Panc1 (cell line): ENCODE measurements at regions not wholly inside any gene's neighbourhood (a gene's known extent, or its start where the extent isn't known, plus 50 kb on each side); places are given as distances from the start of the nearest gene placed in this dataset.

Source experiments
- ATAC-seq: fragments of 200-7000 bp; cut with Tn5 transposase; 2 replicates; pipeline ENCODE4 v1.9.1; 2020; ENCODE audit warnings: mild to moderate bottlenecking, moderate library complexity
- BruUV-seq: library from RNA; stranded (reverse); fragments of 400-500 nt; replicated peaks from 2 replicates; lab custom pipeline; 2021; lab: Mats Ljungman, UMichigan
- CTCF ChIA-PET: fragments of 300-600 bp; sonication (Branson Sonifier 250); formaldehyde crosslinking; loops from one replicate; lab custom pipeline; 2022; ENCODE audit warnings: antibody characterized with exemption; lab: Charles Lee
- POLR2A ChIA-PET: fragments of 300-600 bp; sonication (Branson Sonifier 250); formaldehyde crosslinking; loops from one replicate; lab custom pipeline; 2022; ENCODE audit warnings: antibody characterized with exemption; lab: Charles Lee
- DNase-seq: peaks from one replicate; pipeline ENCODE4 v3.0.0-alpha.2; 2010; ENCODE audit warnings: low read depth, low spot score
- H3K27ac ChIP-seq: 2 replicates; pipeline ENCODE4 v1.5.1; 2011; ENCODE audit warnings: mild to moderate bottlenecking, low read length, inconsistent platforms
- H3K27me3 ChIP-seq: fragments of 200-500 bp; sonication (Bioruptor generic); 2 replicates; pipeline ENCODE4 v1.6.0; 2014; ENCODE audit warnings: low read length, inconsistent platforms; ENCODE audit not compliant: control insufficient read depth, insufficient read depth
- H3K36me3 ChIP-seq: fragments of 200-500 bp; sonication (Bioruptor generic); 2 replicates; pipeline ENCODE4 v1.5.1; 2014; ENCODE audit warnings: inconsistent platforms, mild to moderate bottlenecking, low read length, moderate library complexity; ENCODE audit not compliant: control insufficient read depth, insufficient read depth
- H3K4me1 ChIP-seq: 2 replicates; pipeline ENCODE4 v1.5.1; 2011; ENCODE audit warnings: inconsistent platforms, mild to moderate bottlenecking, low read length, moderate library complexity; ENCODE audit not compliant: control insufficient read depth, insufficient read depth
- H3K4me3 ChIP-seq, 2 experiments: 2 replicates each; pipeline ENCODE4 v1.5.1; 2011 to 2012; ENCODE audit warnings: low read depth in 2 of 2, low read length in 2 of 2, mild to moderate bottlenecking in 2 of 2, inconsistent platforms in 1 of 2, moderate library complexity in 1 of 2
- H3K9me3 ChIP-seq: fragments of 200-500 bp; sonication (Bioruptor generic); 2 replicates; pipeline ENCODE4 v1.5.1; 2014; ENCODE audit warnings: low read depth, mild to moderate bottlenecking, inconsistent platforms, low read length, moderate library complexity; ENCODE audit not compliant: control insufficient read depth, insufficient read depth
- CTCF ChIP-seq: fragments of 450-650 bp; IDR thresholded peaks from 2 replicates; pipeline ENCODE4 v1.5.1; 2017; ENCODE audit warnings: mild to moderate bottlenecking
- POLR2AphosphoS5 ChIP-seq: IDR thresholded peaks from 2 replicates; pipeline ENCODE4 v1.6.1; 2012; ENCODE audit warnings: mild to moderate bottlenecking, low read depth, low read length, moderate library complexity
- SIN3A ChIP-seq: IDR thresholded peaks from 2 replicates; pipeline ENCODE4 v1.6.1; 2012; ENCODE audit warnings: low read depth, mild to moderate bottlenecking, low read length, moderate library complexity, borderline replicate concordance; ENCODE audit not compliant: insufficient read depth
- TCF7L2 ChIP-seq: IDR thresholded peaks from 2 replicates; pipeline ENCODE4 v1.6.1; 2011; ENCODE audit warnings: mild to moderate bottlenecking, low read depth, low read length, inconsistent platforms
- in situ Hi-C: cut with HindIII; loops from 2 replicates; pipeline ENCODE4 v1.10.0; 2016; ENCODE audit warnings: low sequenced_read_pairs, low pct_unique_long_range_greater_than_20kb
- intact Hi-C: fragments of 100-400 bp; cut with micrococcal nuclease; formaldehyde crosslinking; loops from one replicate; pipeline ENCODE4 v1.10.0; 2022; ENCODE audit not compliant: unreplicated experiment
- TF ChIP-seq, protein P1 (sequence below), 2 experiments: IDR thresholded peaks; 2 replicates each; pipeline ENCODE4 v1.6.1; 2011 to 2012; ENCODE audit warnings: low read depth in 2 of 2, control low read depth in 1 of 2, low read length in 1 of 2, mild to moderate bottlenecking in 1 of 2, moderate library complexity in 1 of 2; ENCODE audit not compliant: insufficient read depth in 1 of 2

- in situ Hi-C loops: no loop called here
- Histone ChIP-seq H3K36me3 (no peaks in the 10 kb centered on the region), H3K4me3 (no peak overlapping the region), H3K4me1 (no peaks in the 10 kb centered on the region), H3K9me3 (no peaks in the 10 kb centered on the region), H3K27ac (no peak overlapping the region), H3K27me3 (no peaks in the 10 kb centered on the region)
- no TSS peak for BruUV-seq
- intact Hi-C loops: no loop called here
- CTCF ChIA-PET: no interaction called here
- TF ChIP-seq, protein P1, sequence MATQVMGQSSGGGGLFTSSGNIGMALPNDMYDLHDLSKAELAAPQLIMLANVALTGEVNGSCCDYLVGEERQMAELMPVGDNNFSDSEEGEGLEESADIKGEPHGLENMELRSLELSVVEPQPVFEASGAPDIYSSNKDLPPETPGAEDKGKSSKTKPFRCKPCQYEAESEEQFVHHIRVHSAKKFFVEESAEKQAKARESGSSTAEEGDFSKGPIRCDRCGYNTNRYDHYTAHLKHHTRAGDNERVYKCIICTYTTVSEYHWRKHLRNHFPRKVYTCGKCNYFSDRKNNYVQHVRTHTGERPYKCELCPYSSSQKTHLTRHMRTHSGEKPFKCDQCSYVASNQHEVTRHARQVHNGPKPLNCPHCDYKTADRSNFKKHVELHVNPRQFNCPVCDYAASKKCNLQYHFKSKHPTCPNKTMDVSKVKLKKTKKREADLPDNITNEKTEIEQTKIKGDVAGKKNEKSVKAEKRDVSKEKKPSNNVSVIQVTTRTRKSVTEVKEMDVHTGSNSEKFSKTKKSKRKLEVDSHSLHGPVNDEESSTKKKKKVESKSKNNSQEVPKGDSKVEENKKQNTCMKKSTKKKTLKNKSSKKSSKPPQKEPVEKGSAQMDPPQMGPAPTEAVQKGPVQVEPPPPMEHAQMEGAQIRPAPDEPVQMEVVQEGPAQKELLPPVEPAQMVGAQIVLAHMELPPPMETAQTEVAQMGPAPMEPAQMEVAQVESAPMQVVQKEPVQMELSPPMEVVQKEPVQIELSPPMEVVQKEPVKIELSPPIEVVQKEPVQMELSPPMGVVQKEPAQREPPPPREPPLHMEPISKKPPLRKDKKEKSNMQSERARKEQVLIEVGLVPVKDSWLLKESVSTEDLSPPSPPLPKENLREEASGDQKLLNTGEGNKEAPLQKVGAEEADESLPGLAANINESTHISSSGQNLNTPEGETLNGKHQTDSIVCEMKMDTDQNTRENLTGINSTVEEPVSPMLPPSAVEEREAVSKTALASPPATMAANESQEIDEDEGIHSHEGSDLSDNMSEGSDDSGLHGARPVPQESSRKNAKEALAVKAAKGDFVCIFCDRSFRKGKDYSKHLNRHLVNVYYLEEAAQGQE (IDR thresholded peaks at IDR 0.05; ENCODE audit: insufficient read depth in 1 of 2, low read depth in 2 of 2, low read length in 1 of 2): no peak
- TF ChIP-seq SIN3A (no peak), TCF7L2 (no peak), CTCF (no peak), POLR2AphosphoS5 (no peak)
- DNase-seq (no peak), ATAC-seq (no peak)
- POLR2A ChIA-PET: no interaction called here
Measured at GRCh38 chr12:19055589-19055988, 73.9 kb upstream of the PLEKHA5 start.

DNA sequence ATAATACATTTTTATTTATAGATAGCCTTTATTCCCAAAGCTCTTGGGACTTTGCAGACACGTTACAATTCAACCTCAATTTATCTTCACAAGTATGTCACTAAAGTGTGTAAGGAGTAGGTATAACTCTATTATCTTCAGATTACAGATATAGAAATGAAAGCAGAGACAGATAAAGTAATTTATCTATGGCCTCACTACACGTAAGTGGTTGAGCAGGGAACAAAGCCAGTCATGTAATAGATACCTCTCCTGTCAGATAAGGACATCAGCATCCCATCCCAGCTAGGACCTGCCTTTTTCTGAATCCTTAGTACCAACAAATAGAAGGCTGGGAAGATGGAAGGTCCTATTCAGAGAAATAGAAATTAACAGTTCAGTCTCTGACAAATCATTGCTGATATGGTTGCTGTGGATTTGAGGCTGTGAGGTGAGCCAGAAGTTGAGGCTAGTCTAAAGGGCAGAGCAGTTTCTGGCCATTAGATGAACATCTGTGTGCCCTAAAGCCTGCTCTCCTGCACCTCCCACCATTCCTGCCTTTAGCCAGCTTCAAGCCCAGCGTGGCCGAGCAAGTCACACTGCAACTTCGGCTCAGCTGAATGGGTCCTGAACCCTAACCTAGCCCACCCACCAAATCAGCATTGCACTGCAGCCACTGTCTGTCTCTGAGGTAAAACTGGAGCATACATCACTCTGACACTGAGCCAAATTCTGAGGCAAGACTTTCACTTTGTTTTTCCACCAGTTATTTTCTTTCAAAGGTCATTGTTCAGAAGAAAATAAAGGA lies 71.1 kb upstream of the PLEKHA5 start:
- Histone ChIP-seq H3K9me3 (no peaks in the 10 kb centered on the region), H3K4me3 (no peak overlapping the region), H3K36me3 (no peaks in the 10 kb centered on the region), H3K27ac (no peak overlapping the region), H3K4me1 (no peaks in the 10 kb centered on the region), H3K27me3 (no peaks in the 10 kb centered on the region)
- in situ Hi-C loops (no loop called here), intact Hi-C loops (no loop called here)
- ChIA-PET POLR2A (no interaction called here), CTCF (no interaction called here)
- DNase-seq (no peak), ATAC-seq (no peak)
- TF ChIP-seq TCF7L2 (no peak), SIN3A (no peak), CTCF (no peak), POLR2AphosphoS5 (no peak)
- TF ChIP-seq, protein P1 (IDR thresholded peaks at IDR 0.05; ENCODE audit: insufficient read depth in 1 of 2, low read depth in 2 of 2, low read length in 1 of 2): no peak
- BruUV-seq: no TSS peak
